ENCODE measurements at regions not wholly inside any gene's neighbourhood (a gene's known extent, or its start where the extent isn't known, plus 50 kb on each side); places are given as distances from the start of the nearest gene placed in this dataset.

DNA sequence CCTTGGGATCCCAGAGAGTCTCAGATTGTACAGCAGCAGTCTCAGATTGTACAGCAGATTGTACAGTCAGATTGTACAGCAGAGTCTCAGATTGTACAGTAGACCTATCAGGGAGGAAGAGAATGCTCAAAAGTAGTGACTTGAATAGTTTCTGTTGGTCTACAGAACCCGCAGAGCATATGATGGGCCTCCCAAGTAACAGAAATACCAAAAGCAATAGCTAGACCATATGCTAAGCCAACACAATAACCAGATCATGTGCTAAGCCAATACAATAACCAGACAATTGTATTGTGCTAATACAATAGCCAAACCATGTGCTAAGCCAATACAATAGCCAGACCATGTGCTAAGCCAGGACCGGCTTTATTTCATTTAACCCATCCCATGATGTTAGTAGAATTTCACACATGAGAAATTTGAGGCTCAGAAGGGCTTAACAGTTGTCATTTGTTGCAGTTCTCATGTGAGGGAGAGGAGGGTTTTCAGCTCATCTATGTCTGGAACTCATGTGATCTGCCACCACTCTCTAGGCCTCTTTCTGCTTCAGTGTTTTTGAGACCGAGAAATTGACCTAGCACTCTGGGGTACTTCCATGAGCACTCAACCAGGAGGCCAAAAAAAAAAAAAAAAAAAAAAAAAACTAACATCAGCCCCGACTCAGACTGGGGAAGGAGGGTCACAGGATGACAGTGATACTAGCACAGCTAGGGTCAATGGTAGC is 144.0 kb downstream of the SOX9 start:
- TF ChIP-seq, protein P1, sequence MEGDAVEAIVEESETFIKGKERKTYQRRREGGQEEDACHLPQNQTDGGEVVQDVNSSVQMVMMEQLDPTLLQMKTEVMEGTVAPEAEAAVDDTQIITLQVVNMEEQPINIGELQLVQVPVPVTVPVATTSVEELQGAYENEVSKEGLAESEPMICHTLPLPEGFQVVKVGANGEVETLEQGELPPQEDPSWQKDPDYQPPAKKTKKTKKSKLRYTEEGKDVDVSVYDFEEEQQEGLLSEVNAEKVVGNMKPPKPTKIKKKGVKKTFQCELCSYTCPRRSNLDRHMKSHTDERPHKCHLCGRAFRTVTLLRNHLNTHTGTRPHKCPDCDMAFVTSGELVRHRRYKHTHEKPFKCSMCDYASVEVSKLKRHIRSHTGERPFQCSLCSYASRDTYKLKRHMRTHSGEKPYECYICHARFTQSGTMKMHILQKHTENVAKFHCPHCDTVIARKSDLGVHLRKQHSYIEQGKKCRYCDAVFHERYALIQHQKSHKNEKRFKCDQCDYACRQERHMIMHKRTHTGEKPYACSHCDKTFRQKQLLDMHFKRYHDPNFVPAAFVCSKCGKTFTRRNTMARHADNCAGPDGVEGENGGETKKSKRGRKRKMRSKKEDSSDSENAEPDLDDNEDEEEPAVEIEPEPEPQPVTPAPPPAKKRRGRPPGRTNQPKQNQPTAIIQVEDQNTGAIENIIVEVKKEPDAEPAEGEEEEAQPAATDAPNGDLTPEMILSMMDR (IDR thresholded peaks at IDR 0.05; ENCODE audit: poor library complexity), result no peak
- no peak for TF ChIP-seq EZH2 (IDR thresholded peaks at IDR 0.05; ENCODE audit: borderline replicate concordance)
